Small intestine (tissue), 7 donors: ENCODE measurements at regions not wholly inside any gene's neighbourhood (a gene's known extent, or its start where the extent isn't known, plus 50 kb on each side); places are given as distances from the start of the nearest gene placed in this dataset.

ENCODE experiments used
- DNase-seq, 2 donors: peaks; one replicate each; pipeline versions ENCODE4 v3.0.0 to v3.0.0-alpha.2; 2013
- FAIRE-seq: peaks from 2 replicates; lab custom pipeline; 2012; peaks lifted over from hg19 to GRCh38; lab: Jason Lieb, UNC
- H3K27ac ChIP-seq, 3 donors: one replicate each; pipeline ENCODE4 v1.5.1; 2013; ENCODE audit warnings: low read length in 2 of 3, mild to moderate bottlenecking in 2 of 3, control low read depth in 1 of 3, inconsistent platforms in 1 of 3, low read depth in 1 of 3, moderate library complexity in 1 of 3
- H3K27me3 ChIP-seq, 3 donors: one replicate each; pipeline ENCODE4 v1.6.1; 2013; ENCODE audit warnings: low read length in 3 of 3, inconsistent platforms in 1 of 3; ENCODE audit not compliant: control insufficient read depth in 3 of 3, insufficient read depth in 3 of 3
- H3K36me3 ChIP-seq, 3 donors: one replicate each; pipeline ENCODE4 v1.6.1; 2013; ENCODE audit warnings: low read length in 3 of 3, inconsistent platforms in 1 of 3, low read depth in 1 of 3, mild to moderate bottlenecking in 1 of 3, moderate library complexity in 1 of 3; ENCODE audit not compliant: control insufficient read depth in 3 of 3, insufficient read depth in 2 of 3
- H3K4me1 ChIP-seq, 3 donors: one replicate each; pipeline ENCODE4 v1.6.1; 2013; ENCODE audit warnings: low read length in 2 of 3, inconsistent platforms in 1 of 3, low read depth in 1 of 3, mild to moderate bottlenecking in 1 of 3, moderate library complexity in 1 of 3; ENCODE audit not compliant: control insufficient read depth in 3 of 3, insufficient read depth in 2 of 3
- H3K4me3 ChIP-seq, 3 donors: one replicate each; pipeline ENCODE4 v1.5.1; 2013; ENCODE audit warnings: low read length in 3 of 3, control low read depth in 1 of 3, inconsistent platforms in 1 of 3, low read depth in 1 of 3, mild to moderate bottlenecking in 1 of 3, moderate library complexity in 1 of 3
- H3K9me3 ChIP-seq, 2 donors: one replicate each; pipeline ENCODE4 v1.6.1; 2013; ENCODE audit warnings: low read depth in 1 of 2, low read length in 1 of 2; ENCODE audit not compliant: control insufficient read depth in 2 of 2, insufficient read depth in 1 of 2
- WGBS, 3 donors: extraction: QIAGEN DNeasy Blood & Tissue Kit; methylation state at CpG; one replicate each; pipeline ENCODE4 v1.1.7; 2013; 5-methylcytosine and 5-hydroxymethylcytosine counted together
- donor health status: healthy with polysubstance abuse.
- donor health status: control.
- donor health status: control.
- donor health status: Bipolar disorder and iron deficiency.
- donor health status: healthy.

DNA sequence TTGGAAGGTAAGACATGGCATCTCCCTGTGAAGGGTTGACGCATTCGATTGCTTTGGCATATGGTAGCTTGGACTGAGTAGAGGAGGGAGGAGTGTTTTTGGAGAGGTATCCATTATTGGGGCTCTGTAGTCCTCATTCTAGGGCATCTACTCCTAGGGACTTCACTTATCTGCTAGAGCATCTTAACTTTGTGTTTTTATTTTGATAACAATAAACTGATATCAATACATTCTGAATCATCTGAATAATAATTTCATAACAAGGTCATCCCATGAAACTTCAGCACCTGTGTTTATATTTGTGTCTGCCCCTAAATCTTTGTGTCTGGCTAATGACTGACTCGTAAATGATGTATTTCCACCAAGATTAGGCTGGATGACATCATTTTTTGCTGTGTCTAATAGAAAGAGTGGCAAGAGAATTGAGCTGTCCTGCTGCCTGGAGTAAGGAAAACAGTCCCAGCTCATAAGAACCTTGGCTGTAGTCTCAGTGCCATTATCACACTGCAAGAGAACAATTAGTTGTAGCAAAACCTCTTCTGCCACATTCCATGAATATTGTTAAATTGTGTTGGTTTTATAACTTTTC lies 288.5 kb downstream of the PRL start:
- 77 to 85% (median 80%) methylated on average over 3 of the region's 3 CpGs for WGBS, 3 donors
- H3K27me3 ChIP-seq = no peaks in the 10 kb centered on the region
- H3K36me3 ChIP-seq = no peaks in the 10 kb centered on the region
- H3K4me1 ChIP-seq = no peaks in the 10 kb centered on the region
- DNase-seq = no peak
- FAIRE-seq = no peak
- H3K27ac ChIP-seq = no peak overlapping the region
- H3K9me3 ChIP-seq = peaks cover 0 to 4% of the 10 kb centered on the region in 2 donors
- H3K4me3 ChIP-seq = no peak overlapping the region

DNA sequence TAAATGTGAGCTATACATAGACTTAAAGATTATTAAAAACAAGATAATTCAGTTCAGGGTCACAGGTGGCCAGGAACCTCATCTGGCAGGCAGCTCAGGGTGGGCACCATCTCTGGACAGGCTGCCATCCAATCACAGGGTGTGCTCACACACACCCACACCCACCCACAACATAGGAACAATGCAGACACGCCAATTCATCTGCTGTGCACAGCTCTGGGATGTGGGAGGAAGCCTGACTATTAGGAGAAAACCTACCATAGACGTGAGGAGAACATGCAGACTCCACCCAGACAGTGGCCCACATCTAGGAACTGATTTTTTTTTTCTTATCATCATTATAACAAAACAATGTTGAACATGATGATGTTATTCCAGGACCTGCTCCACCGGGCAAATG lies 286.7 kb downstream of the PRL start:
- no peaks in the 10 kb centered on the region for H3K4me1 ChIP-seq
- no peak for FAIRE-seq
- no peak overlapping the region for H3K4me3 ChIP-seq
- DNase-seq = no peak
- 76 to 82% (median 79%) methylated on average over 3 of the region's 3 CpGs for WGBS, 3 donors
- H3K9me3 ChIP-seq = peaks cover 0 to 4% of the 10 kb centered on the region in 2 donors
- H3K27ac ChIP-seq = no peak overlapping the region
- no peaks in the 10 kb centered on the region for H3K36me3 ChIP-seq
- no peaks in the 10 kb centered on the region for H3K27me3 ChIP-seq

GRCh38 chr6:22015216-22015615 lies 281.6 kb downstream of the PRL start:
- H3K4me3 ChIP-seq = no peak overlapping the region
- 88 to 94% (median 90%) methylated on average over 7 of the region's 7 CpGs for WGBS, 3 donors
- H3K27ac ChIP-seq = no peak overlapping the region
- FAIRE-seq = no peak
- H3K36me3 ChIP-seq = no peaks in the 10 kb centered on the region
- no peak for DNase-seq
- no peaks in the 10 kb centered on the region for H3K9me3 ChIP-seq
- H3K27me3 ChIP-seq = no peaks in the 10 kb centered on the region
- H3K4me1 ChIP-seq = no peaks in the 10 kb centered on the region

DNA sequence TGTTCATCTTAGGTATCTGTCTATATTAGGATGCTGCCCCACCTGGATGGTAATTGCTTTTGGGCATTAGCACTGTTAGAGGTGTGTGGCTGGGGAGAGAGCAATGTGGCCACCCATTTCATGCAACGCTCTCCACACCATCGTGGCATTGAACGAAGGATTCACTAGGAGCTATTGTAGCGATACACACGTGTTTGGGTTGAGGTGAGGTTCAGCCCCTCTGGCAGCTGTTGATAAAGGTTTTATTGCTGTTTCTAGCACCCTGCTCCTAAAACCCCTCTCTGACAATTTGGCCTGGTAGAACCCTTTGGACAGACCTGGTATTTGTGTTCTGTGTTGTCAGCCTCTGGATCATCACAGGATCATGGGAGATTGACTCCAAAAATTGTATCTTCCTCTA lies 280.9 kb downstream of the PRL start:
- no peak overlapping the region for H3K4me3 ChIP-seq
- DNase-seq = no peak
- H3K36me3 ChIP-seq = no peaks in the 10 kb centered on the region
- FAIRE-seq = no peak
- WGBS, 3 donors = 76 to 90% (median 80%) methylated on average over 5 of the region's 5 CpGs
- no peaks in the 10 kb centered on the region for H3K27me3 ChIP-seq
- H3K4me1 ChIP-seq = no peaks in the 10 kb centered on the region
- H3K9me3 ChIP-seq = no peaks in the 10 kb centered on the region
- H3K27ac ChIP-seq = no peak overlapping the region

- H3K4me1 ChIP-seq = no peaks in the 10 kb centered on the region
- DNase-seq = no peak
- no peak overlapping the region for H3K27ac ChIP-seq
- 20 to 36% (median 24%) methylated on average over 1 of the region's 1 CpG for WGBS, 3 donors
- peaks cover 0 to 9% of the 10 kb centered on the region in 2 donors for H3K9me3 ChIP-seq
- H3K36me3 ChIP-seq = no peaks in the 10 kb centered on the region
- H3K27me3 ChIP-seq = no peaks in the 10 kb centered on the region
- FAIRE-seq = no peak
- H3K4me3 ChIP-seq = no peak overlapping the region
Measured at GRCh38 chr6:22017272-22017671, 279.6 kb downstream of the PRL start.

- no peak for DNase-seq
- WGBS, 3 donors = 76 to 87% (median 84%) methylated on average over 4 of the region's 4 CpGs
Measured at GRCh38 chr6:22017766-22018165, 279.1 kb downstream of the PRL start.

DNA sequence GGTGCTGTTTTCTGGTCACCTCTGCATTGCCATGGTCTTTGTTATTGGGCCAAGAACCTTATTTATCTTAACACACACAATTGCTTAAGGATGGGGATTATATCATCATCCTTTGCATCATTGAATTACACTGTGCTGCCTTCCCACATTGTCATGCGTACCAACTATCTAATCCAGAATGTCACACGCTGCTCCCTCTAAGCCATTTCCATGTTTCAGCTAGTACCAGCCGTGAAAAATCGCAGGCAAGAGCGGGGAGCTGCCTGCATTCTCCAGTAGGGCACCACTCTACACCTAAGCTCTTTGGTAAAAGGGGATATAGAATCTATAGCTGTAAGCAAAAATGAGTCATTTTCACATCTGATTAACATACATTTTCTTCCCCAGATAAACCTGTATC lies 277.0 kb downstream of the PRL start:
- 94 to 96% (median 94%) methylated on average over 5 of the region's 5 CpGs for WGBS, 3 donors
- Histone ChIP-seq H3K27me3 (no peaks in the 10 kb centered on the region), H3K9me3 (peaks cover 0 to 11% of the 10 kb centered on the region in 2 donors), H3K4me3 (no peak overlapping the region), H3K4me1 (no peaks in the 10 kb centered on the region), H3K27ac (no peak overlapping the region), H3K36me3 (no peaks in the 10 kb centered on the region)
- FAIRE-seq = no peak
- no peak for DNase-seq

More at GRCh38 chr6:22017766-22018165, 279.1 kb downstream of the PRL start:
- Histone ChIP-seq H3K27ac (no peak overlapping the region), H3K4me3 (no peak overlapping the region), H3K27me3 (no peaks in the 10 kb centered on the region), H3K9me3 (peaks cover 0 to 11% of the 10 kb centered on the region in 2 donors), H3K4me1 (no peaks in the 10 kb centered on the region), H3K36me3 (no peaks in the 10 kb centered on the region)
- FAIRE-seq = no peak

DNA sequence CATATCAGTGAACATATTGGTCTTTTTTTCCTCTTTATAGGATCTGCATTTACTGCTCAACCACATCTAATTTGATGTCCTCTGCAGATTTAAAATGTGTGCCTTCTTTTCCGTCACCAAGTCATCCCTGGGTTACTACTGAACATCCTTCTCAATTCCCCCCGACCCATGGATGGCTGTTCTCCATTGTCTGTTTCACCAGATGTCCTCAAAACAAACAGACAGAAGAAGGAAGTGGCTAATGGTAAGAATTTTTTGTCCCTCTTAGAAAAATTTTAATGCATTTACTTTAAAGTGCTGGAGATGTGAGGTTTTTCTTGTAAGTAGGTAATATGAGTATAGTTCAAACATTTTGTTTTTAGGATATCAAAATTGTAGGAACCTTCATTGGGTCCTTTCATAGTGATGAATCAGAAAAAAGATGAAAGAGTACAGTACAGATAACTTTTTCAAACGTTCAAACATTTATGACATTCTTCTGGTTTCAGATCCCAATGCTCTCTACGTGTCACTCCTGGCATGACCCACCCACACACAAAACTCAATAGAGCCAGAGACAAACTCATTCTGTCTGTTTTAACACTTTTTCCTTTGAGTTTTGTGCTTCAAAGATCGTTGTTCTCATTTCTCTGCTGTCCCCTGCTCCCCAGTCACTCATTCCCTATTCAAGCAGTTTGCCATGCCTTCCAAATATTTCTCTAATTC lies 276.4 kb downstream of the PRL start:
- Histone ChIP-seq H3K9me3 (peaks cover 0 to 11% of the 10 kb centered on the region in 2 donors), H3K4me1 (peaks cover 0 to 4% (median 0%) of the 10 kb centered on the region in 3 donors), H3K4me3 (no peak overlapping the region), H3K27me3 (no peaks in the 10 kb centered on the region), H3K36me3 (no peaks in the 10 kb centered on the region), H3K27ac (no peak overlapping the region)
- DNase-seq (no peak), FAIRE-seq (no peak)
- 54 to 61% (median 60%) methylated on average over 5 of the region's 5 CpGs for WGBS, 3 donors
